Activated CD8-positive, alpha-beta T cell treated with anti-CD3 and anti-CD28 coated beads for 36 hours (primary cell): ENCODE measurements at regions not wholly inside any gene's neighbourhood (a gene's known extent, or its start where the extent isn't known, plus 50 kb on each side); places are given as distances from the start of the nearest gene placed in this dataset.
"Not testable (repeated sequence)": the region's sequence is repeated elsewhere in the genome, so short reads cannot be mapped to it uniquely, and the experiment has no call there.

Experiments
- ATAC-seq: fragments of 200-7000 bp; cut with Tn5 transposase; one replicate; pipeline ENCODE4 v1.10.0; 2021; ENCODE audit warnings: mild to moderate bottlenecking, moderate library complexity
- CTCF ChIA-PET: fragments of 350-600 bp; sonication (Branson Sonifier 250); formaldehyde crosslinking; loops from one replicate; lab custom pipeline; 2021; ENCODE audit warnings: antibody characterized with exemption; lab: Charles Lee
- POLR2A ChIA-PET: fragments of 350-600 bp; sonication (Branson Sonifier 250); formaldehyde crosslinking; loops from one replicate; lab custom pipeline; 2021; ENCODE audit warnings: antibody characterized with exemption; lab: Charles Lee
- DNase-seq: peaks from one replicate; pipeline ENCODE4 v3.0.0-alpha.2; 2020
- H3K27ac Mint-ChIP-seq: one replicate; pipeline ENCODE4 v1.8.0; 2021; ENCODE audit warnings: mild to moderate bottlenecking, mixed read lengths
- H3K27me3 Mint-ChIP-seq: one replicate; pipeline ENCODE4 v1.8.0; 2021; ENCODE audit warnings: mixed read lengths
- H3K36me3 Mint-ChIP-seq: one replicate; pipeline ENCODE4 v1.8.0; 2021; ENCODE audit warnings: low read depth, mixed read lengths
- H3K4me1 Mint-ChIP-seq: one replicate; pipeline ENCODE4 v1.8.0; 2021; ENCODE audit warnings: low read depth, mixed read lengths
- H3K4me3 Mint-ChIP-seq: one replicate; pipeline ENCODE4 v1.8.0; 2021; ENCODE audit warnings: mild to moderate bottlenecking, moderate library complexity, mixed read lengths
- H3K9me3 Mint-ChIP-seq: one replicate; pipeline ENCODE4 v1.8.0; 2021; ENCODE audit warnings: mixed read lengths
- intact Hi-C: fragments of 100-400 bp; cut with micrococcal nuclease; formaldehyde crosslinking; loops from one replicate; pipeline ENCODE4 v1.10.0; 2022
- TF ChIP-seq, protein P1 (sequence below): fragments of 200-600 bp; IDR thresholded peaks from one replicate; pipeline ENCODE4 v1.8.0; 2022; ENCODE audit warnings: antibody characterized with exemption, mild to moderate bottlenecking

DNA sequence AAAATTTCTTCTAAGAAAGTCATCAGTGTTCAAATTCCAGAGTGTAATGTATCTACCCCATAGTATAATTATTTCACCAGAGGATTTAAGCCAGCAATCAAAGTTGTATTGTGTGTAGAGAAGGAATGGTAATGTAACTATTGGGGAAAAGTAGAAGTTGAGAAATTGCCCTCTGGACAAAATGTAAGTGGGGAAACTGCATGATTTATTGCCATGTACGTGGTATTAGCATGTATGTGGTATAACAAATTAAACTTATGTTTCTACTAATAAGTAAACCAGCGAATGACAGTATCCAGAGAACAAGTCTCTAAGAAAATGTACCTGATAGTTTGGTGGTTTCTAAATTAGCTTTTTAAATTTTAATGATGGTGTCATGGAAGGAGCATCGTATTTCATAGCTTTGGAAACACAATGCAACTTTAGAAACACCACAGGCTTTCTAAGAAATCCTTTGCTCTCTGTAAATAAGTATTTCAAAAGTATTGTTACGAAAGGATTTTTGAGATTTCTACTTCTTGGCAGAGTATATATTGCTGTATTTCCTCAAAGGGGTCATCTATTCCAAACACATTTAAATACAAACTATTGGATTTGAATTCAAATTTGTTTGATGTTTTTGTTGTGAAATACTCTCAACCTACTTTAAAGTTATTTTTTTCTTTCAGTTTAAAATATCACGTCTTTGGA is 1018.9 kb upstream of the ZEB2 start:
- no peaks in the 10 kb centered on the region for H3K9me3 Mint-ChIP-seq
- CTCF ChIA-PET, result no interaction called here

DNA sequence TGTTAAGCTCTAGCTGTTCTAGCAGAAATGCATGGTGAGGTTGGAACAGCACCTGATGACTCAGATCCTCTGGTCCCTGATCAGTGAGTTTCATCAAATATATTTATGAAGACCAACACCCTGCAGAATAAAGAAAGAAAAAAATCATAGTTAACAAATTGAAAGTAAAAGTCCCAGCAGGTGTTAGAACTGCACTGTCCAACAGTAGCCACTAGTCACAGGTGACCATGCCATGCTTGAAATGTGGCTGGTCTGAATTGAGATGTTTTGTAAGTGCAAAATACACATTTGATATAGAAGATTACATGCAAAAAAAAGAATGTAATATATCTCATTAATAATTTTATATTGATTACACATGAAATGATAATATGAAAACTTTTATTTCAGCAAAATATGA is 1010.7 kb upstream of the ZEB2 start:
- no peak overlapping the region for H3K27ac Mint-ChIP-seq
- no peaks in the 10 kb centered on the region for H3K9me3 Mint-ChIP-seq
- TF ChIP-seq, protein P1, sequence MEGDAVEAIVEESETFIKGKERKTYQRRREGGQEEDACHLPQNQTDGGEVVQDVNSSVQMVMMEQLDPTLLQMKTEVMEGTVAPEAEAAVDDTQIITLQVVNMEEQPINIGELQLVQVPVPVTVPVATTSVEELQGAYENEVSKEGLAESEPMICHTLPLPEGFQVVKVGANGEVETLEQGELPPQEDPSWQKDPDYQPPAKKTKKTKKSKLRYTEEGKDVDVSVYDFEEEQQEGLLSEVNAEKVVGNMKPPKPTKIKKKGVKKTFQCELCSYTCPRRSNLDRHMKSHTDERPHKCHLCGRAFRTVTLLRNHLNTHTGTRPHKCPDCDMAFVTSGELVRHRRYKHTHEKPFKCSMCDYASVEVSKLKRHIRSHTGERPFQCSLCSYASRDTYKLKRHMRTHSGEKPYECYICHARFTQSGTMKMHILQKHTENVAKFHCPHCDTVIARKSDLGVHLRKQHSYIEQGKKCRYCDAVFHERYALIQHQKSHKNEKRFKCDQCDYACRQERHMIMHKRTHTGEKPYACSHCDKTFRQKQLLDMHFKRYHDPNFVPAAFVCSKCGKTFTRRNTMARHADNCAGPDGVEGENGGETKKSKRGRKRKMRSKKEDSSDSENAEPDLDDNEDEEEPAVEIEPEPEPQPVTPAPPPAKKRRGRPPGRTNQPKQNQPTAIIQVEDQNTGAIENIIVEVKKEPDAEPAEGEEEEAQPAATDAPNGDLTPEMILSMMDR, result no peak
- no peak for ATAC-seq
- no peaks in the 10 kb centered on the region for H3K4me1 Mint-ChIP-seq
- intact Hi-C loops, result no loop called here
- no peak overlapping the region for H3K4me3 Mint-ChIP-seq
- CTCF ChIA-PET, result no interaction called here
- DNase-seq, result no peak
- POLR2A ChIA-PET, result no interaction called here
- no peaks in the 10 kb centered on the region for H3K27me3 Mint-ChIP-seq
- no peaks in the 10 kb centered on the region for H3K36me3 Mint-ChIP-seq

More for the DNA sequence above, 1018.9 kb upstream of the ZEB2 start:
- no peak for DNase-seq
- Mint-ChIP-seq H3K4me1 (no peaks in the 10 kb centered on the region), H3K4me3 (no peak overlapping the region), H3K27ac (no peak overlapping the region), H3K36me3 (no peaks in the 10 kb centered on the region), H3K27me3 (no peaks in the 10 kb centered on the region)
- ATAC-seq, result no peak
- intact Hi-C loops, result no loop called here
- POLR2A ChIA-PET, result no interaction called here
- TF ChIP-seq, protein P1, result no peak

DNA sequence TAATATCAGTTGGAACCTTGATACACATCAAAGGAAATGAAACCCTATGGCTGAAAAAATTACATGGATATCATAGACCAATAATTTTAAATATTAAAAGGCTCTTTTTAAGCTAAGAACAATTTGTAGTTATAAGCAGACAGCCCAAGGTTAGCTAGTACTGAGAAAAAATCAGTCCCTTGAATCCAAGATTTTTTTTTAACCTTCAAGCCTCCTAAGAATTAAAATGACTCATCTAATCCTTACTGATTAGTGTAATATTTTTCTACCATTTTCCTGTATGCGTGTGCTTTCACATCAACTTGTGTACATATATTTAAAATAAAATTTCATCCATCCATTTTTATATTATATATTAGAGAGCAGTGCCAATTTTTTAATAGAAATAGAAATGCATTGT is 1004.9 kb upstream of the ZEB2 start:
- CTCF ChIA-PET, result no interaction called here
- Mint-ChIP-seq H3K9me3 (peaks cover 1% of the 10 kb centered on the region), H3K27ac (no peak overlapping the region), H3K4me3 (no peak overlapping the region), H3K4me1 (no peaks in the 10 kb centered on the region), H3K36me3 (no peaks in the 10 kb centered on the region), H3K27me3 (no peaks in the 10 kb centered on the region)
- DNase-seq (no peak), ATAC-seq (no peak)
- POLR2A ChIA-PET, result no interaction called here
- TF ChIP-seq, protein P1, result no peak
- intact Hi-C loops, result no loop called here

DNA sequence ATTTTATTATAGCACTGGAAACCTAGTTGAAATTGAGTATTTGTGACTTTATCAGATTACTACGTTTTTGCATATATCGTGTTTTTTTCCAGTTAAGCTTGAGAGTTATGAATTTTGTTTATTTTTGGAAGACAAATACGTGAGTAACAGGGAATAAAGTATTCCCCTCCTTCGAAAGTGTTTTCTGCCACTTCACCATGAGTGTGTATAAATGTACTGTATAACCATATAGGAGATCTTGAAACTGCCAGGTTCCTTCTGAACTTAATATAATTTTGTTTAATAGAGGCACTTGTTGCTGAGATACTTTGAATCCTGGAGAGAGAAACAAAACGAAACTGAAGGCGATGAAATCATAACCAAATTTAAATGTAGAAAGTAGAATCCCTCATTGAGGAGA is 1004.4 kb upstream of the ZEB2 start:
- TF ChIP-seq, protein P1, result no peak
- CTCF ChIA-PET, result no interaction called here
- Mint-ChIP-seq H3K27me3 (no peaks in the 10 kb centered on the region), H3K36me3 (no peaks in the 10 kb centered on the region), H3K4me1 (no peaks in the 10 kb centered on the region), H3K9me3 (peaks cover 3% of the 10 kb centered on the region), H3K27ac (no peak overlapping the region), H3K4me3 (no peak overlapping the region)
- POLR2A ChIA-PET, result no interaction called here
- intact Hi-C loops, result no loop called here
- DNase-seq (no peak), ATAC-seq (no peak)

DNA sequence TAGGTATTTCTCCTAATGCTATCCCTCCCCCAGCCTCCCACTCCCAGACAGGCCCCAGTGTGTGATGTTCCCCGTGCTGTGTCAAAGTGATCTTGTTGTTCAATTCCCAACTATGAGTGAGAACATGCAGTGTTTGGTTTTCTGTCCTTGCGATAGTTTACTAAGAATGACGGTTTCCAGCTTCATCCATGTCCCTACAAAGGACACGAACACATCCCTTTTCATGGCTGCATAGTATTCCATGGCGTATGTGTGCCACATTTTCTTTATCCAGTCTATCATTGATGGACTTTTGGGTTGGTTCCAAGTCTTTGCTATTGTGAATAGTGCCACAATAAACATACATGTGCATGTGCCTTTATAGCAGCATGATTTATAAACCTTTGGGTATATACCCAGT is 999.3 kb upstream of the ZEB2 start:
- H3K27me3 Mint-ChIP-seq, POLR2A ChIA-PET, H3K4me3 Mint-ChIP-seq, ATAC-seq, H3K9me3 Mint-ChIP-seq, H3K36me3 Mint-ChIP-seq, H3K4me1 Mint-ChIP-seq, DNase-seq, H3K27ac Mint-ChIP-seq, CTCF ChIA-PET, intact Hi-C loops: not testable (repeated sequence)

DNA sequence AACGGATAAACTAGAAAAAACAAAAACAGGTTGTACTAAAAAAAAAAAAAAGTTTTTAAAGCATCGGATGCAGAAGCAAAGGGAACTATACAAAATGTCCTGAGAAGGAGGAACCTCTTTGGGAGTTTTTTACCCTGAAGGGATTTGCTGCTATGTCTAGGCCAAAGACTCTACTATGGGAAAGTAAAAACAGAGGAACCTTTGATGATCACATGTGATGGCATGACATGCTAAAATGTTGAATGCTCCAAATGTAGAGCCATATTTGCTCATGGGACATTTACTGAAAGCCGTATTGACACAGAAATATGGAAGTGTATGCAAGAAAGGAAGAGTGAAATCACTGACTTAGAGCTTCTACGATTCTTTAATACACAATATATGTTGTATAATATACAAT is 992.0 kb upstream of the ZEB2 start:
- intact Hi-C loops, result no loop called here
- no peak for DNase-seq
- POLR2A ChIA-PET, result no interaction called here
- CTCF ChIA-PET, result no interaction called here
- peaks cover 3% of the 10 kb centered on the region for H3K27me3 Mint-ChIP-seq
- H3K4me3 Mint-ChIP-seq, result no peak overlapping the region
- no peaks in the 10 kb centered on the region for H3K36me3 Mint-ChIP-seq
- H3K27ac Mint-ChIP-seq, result no peak overlapping the region
- H3K9me3 Mint-ChIP-seq, result no peaks in the 10 kb centered on the region
- H3K4me1 Mint-ChIP-seq, result no peaks in the 10 kb centered on the region
- TF ChIP-seq, protein P1, result no peak
- ATAC-seq, result no peak
